T-helper 17 cell (primary cell): ENCODE measurements at regions not wholly inside any gene's neighbourhood (a gene's known extent, or its start where the extent isn't known, plus 50 kb on each side); places are given as distances from the start of the nearest gene placed in this dataset.
A peak's percentile ranks its signal among the peaks of the same experiment; 100 is the strongest.

ENCODE experiments used
- ATAC-seq: fragments of 150-1000 bp; cut with Tn5 transposase; 2 replicates; pipeline ENCODE4 v1.10.0; 2021; ENCODE audit warnings: mild to moderate bottlenecking, moderate library complexity
- DNase-seq, 3 donors: peaks; one replicate each; pipeline versions ENCODE4 v3.0.0 to v3.0.0-alpha.2; 2020 to 2021
- H3K9me3 ChIP-seq: one replicate; pipeline ENCODE4 v1.7.0; 2013; ENCODE audit warnings: low read length, mild to moderate bottlenecking; ENCODE audit not compliant: control insufficient read depth, poor library complexity, severe bottlenecking
- H3K27ac Mint-ChIP-seq: one replicate; pipeline ENCODE4 v1.8.0; 2022; ENCODE audit warnings: mild to moderate bottlenecking, moderate library complexity, mixed read lengths
- H3K27me3 Mint-ChIP-seq: one replicate; pipeline ENCODE4 v1.8.0; 2022; ENCODE audit warnings: mixed read lengths
- H3K36me3 Mint-ChIP-seq: one replicate; pipeline ENCODE4 v1.8.0; 2022; ENCODE audit warnings: low read depth, mixed read lengths
- H3K4me1 Mint-ChIP-seq: one replicate; pipeline ENCODE4 v1.8.0; 2022; ENCODE audit warnings: mild to moderate bottlenecking, mixed read lengths
- H3K4me3 Mint-ChIP-seq: one replicate; pipeline ENCODE4 v1.8.0; 2022; ENCODE audit warnings: mild to moderate bottlenecking, moderate library complexity, mixed read lengths

GRCh38 chr1:234668577-234668955 is 58.6 kb upstream of the IRF2BP2 start:
- H3K9me3 ChIP-seq = peaks cover 3% of the 10 kb centered on the region
- Mint-ChIP-seq H3K27me3 (no peaks in the 10 kb centered on the region), H3K36me3 (no peaks in the 10 kb centered on the region), H3K4me1 (peaks cover 12% of the 10 kb centered on the region), H3K4me3 (no peak overlapping the region), H3K27ac (no peak overlapping the region)
- DNase-seq (no peak), ATAC-seq (no peak)

DNA sequence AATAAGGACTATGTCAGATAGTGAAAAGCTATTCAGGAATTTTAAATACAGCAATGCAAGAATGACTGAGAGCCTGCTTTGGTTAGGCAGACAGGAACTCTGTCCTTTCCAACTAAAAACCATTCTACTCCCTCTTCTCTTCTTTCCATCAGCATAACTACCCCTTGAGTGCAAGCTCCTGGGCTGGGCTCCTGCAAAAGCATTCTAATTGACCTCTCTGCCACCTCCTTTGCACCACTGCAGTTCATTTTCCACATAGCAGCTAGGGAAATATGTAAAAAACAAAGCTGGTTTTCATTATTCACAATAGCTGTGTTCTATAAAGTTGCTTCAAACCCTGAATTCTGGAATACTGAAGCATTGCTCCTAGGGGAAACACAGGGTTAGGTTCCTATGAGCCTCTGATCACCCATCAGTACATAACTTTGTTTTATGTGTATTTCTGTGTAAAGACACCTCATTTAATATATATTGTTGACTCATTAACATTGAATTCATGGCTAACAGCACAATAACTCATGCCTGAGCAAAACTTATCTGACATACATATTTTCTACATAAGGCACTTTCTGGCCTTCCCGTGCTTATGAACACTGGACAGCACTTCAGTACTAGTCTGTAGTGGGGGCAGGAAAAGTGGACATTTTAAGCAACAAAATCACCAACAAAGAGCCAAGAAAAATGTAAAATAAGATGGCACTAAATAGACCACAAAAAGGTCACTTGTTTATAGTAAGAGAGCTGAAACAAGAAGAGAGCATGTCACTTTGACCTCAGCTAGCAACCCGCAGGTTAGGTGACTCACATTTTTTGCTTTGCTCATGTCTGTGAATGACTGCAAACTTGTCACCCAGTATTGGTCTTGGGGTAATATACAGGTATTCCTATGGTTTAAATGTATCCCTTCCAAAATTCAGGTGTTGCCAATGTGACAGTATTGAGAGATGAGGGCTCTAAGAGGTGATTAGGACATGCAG is 57.9 kb upstream of the IRF2BP2 start:
- no peak for DNase-seq
- Mint-ChIP-seq H3K27ac (no peak overlapping the region), H3K36me3 (no peaks in the 10 kb centered on the region), H3K27me3 (no peaks in the 10 kb centered on the region), H3K4me1 (peaks cover 12% of the 10 kb centered on the region), H3K4me3 (no peak overlapping the region)
- peaks cover 3% of the 10 kb centered on the region for H3K9me3 ChIP-seq
- ATAC-seq = no peak

GRCh38 chr1:234666761-234667160 is 56.8 kb upstream of the IRF2BP2 start:
- no peak overlapping the region for H3K4me3 Mint-ChIP-seq
- H3K27ac Mint-ChIP-seq = no peak overlapping the region
- no peaks in the 10 kb centered on the region for H3K27me3 Mint-ChIP-seq
- peaks cover 12% of the 10 kb centered on the region for H3K4me1 Mint-ChIP-seq
- DNase-seq (no peak), ATAC-seq (no peak)
- no peaks in the 10 kb centered on the region for H3K36me3 Mint-ChIP-seq
- H3K9me3 ChIP-seq = peaks cover 3% of the 10 kb centered on the region

DNA sequence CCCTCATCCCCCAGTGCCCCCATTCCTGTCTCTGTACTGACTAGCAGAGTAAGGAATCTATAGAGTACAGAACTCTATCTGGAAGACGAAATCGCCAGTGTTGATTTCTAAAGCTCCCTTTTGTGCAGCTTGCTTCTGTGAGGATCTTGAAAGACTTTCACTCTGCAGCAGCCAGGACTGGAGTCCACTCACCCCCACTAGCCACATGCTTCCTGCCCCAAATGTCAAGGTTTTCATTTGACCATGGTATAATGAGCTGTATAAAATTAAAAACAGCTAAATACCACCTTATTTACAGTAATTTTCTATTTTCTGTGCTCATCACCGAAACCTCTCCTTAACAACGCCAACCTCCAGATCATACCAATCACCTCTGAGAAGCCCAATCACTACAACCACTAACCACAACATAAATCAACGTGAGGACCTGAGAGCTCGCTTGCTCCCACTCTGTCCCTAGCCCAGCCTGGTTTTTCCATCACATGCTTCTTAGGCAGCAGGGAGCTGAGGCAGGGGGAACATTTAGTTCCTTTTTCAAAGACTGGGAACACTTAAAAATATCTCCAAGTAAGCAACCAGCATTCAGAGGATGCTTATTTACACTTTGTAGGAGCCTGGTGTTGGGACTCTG is 56.1 kb upstream of the IRF2BP2 start:
- Mint-ChIP-seq H3K27ac (no peak overlapping the region), H3K27me3 (no peaks in the 10 kb centered on the region), H3K4me1 (peaks cover 8% of the 10 kb centered on the region), H3K36me3 (no peaks in the 10 kb centered on the region), H3K4me3 (no peak overlapping the region)
- H3K9me3 ChIP-seq = peaks cover 3% of the 10 kb centered on the region
- no peak for ATAC-seq
- no peak for DNase-seq

- Mint-ChIP-seq H3K27me3 (no peaks in the 10 kb centered on the region), H3K4me3 (no peak overlapping the region), H3K4me1 (peaks cover 11% of the 10 kb centered on the region), H3K36me3 (no peaks in the 10 kb centered on the region), H3K27ac (no peak overlapping the region)
- no peaks in the 10 kb centered on the region for H3K9me3 ChIP-seq
- no peak for DNase-seq
- no peak for ATAC-seq
These were observed 52.2 kb upstream of the IRF2BP2 start for GRCh38 chr1:234662148-234662547.

DNA sequence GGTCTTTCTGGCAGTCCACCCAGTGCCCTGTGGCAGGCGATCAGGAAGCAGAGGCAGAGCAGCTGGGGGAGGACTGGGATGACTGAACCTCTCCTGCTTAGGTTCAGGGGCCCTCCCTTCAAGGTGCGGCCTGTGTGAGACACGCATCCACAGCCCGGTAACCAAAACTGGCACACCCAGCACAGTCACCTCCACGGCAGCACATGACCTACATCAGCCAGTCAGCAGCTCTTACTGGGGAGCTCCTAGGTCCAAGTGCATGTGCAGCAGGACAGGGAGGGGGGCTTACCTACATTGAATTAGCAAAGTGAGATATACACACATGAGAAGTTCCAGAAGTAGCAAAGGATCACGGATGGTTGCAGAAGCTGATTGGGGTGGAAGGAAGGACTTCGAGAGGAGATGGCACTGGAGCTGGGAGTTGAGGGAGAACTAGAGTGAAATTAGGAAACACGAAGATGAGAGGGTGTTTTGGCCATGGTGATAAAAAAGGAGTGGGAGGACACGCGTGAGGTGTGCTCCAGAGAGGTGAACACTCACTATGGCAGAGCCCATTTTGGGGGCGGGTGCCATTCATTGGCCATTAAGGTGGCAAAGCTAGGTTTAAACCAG is 51.4 kb upstream of the IRF2BP2 start:
- ATAC-seq = no peak
- DNase-seq = no peak
- Mint-ChIP-seq H3K27ac (peak overlapping the region; percentile 82), H3K4me1 (peaks cover 14% of the 10 kb centered on the region), H3K36me3 (no peaks in the 10 kb centered on the region), H3K27me3 (no peaks in the 10 kb centered on the region), H3K4me3 (no peak overlapping the region)
- no peaks in the 10 kb centered on the region for H3K9me3 ChIP-seq

DNA sequence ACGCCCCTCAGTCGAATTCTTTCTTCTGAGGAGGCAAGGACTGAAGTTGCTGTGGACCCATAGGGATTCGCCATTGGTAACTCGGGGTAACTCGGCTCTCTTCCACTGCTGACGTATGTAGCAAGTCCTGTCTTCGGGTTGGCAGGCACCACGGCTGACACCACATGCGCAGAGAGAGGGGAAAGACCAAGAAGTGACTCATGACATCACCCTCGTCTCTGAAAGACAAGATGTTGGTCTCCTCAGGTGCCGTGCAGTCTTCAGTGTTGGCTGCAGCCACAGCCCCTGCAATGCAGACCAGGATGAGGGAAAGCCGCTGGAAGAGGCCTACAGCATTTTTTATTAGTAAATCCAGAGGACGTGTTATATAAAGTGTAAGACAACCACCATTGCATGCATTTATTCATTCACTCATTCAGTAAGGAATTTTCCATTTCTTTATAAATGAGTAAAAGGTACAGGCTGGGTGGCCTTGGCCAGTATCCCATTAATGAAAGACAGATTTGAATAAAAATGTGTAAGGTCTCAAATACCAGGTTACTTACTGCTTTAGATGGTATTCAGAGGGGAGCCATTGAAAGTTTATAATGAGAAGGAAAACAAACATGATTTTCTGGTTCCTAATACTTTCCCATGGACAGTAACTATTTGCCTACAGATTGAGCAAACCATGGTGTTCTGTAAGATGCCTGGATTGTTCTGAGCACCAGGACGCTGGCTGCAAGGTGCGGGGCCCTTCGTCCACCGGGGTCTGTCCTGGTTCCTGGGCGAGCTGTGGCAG is 50.7 kb upstream of the IRF2BP2 start:
- DNase-seq (no peak), ATAC-seq (no peak)
- peaks cover 14% of the 10 kb centered on the region for H3K4me1 Mint-ChIP-seq
- H3K36me3 Mint-ChIP-seq = no peaks in the 10 kb centered on the region
- H3K27ac Mint-ChIP-seq = peak overlapping the region; percentile 82
- H3K27me3 Mint-ChIP-seq = no peaks in the 10 kb centered on the region
- H3K9me3 ChIP-seq = no peaks in the 10 kb centered on the region
- H3K4me3 Mint-ChIP-seq = no peak overlapping the region
